Activated CD4-positive, alpha-beta T cell treated with anti-CD3 and anti-CD28 coated beads for 48 hours (primary cell): ENCODE measurements at regions not wholly inside any gene's neighbourhood (a gene's known extent, or its start where the extent isn't known, plus 50 kb on each side); places are given as distances from the start of the nearest gene placed in this dataset.
"Not testable (repeated sequence)": the region's sequence is repeated elsewhere in the genome, so short reads cannot be mapped to it uniquely, and the experiment has no call there.

ENCODE experiments used
- DNase-seq: peaks from one replicate; pipeline ENCODE4 v3.0.0-alpha.2; 2020

GRCh38 chr1:146487555-146487954 is 258.7 kb upstream of the NOTCH2NLA start:
- DNase-seq, result not testable (repeated sequence)

GRCh38 chr1:146487155-146487554 is 258.3 kb upstream of the NOTCH2NLA start:
- not testable (repeated sequence) for DNase-seq

- DNase-seq, result not testable (repeated sequence)
Observed at GRCh38 chr1:146486300-146487014, 257.6 kb upstream of the NOTCH2NLA start.

GRCh38 chr1:146484195-146484594 is 255.4 kb upstream of the NOTCH2NLA start:
- not testable (repeated sequence) for DNase-seq

GRCh38 chr1:146479188-146479587 is 250.4 kb upstream of the NOTCH2NLA start:
- not testable (repeated sequence) for DNase-seq

- peak; percentile 20 for DNase-seq
Observed at GRCh38 chr1:146478125-146478720, 249.4 kb upstream of the NOTCH2NLA start.

- DNase-seq, result not testable (repeated sequence)
Observed at GRCh38 chr1:146475086-146475485, 246.3 kb upstream of the NOTCH2NLA start.

- not testable (repeated sequence) for DNase-seq
Observed at GRCh38 chr1:146474216-146474615, 245.4 kb upstream of the NOTCH2NLA start.

GRCh38 chr1:146472192-146472861 is 243.5 kb upstream of the NOTCH2NLA start:
- peak; percentile 83 for DNase-seq

GRCh38 chr1:146459939-146460338 is 231.1 kb upstream of the NOTCH2NLA start:
- DNase-seq, result not testable (repeated sequence)

GRCh38 chr1:146459308-146459707 is 230.5 kb upstream of the NOTCH2NLA start:
- DNase-seq, result not testable (repeated sequence)

GRCh38 chr1:146448877-146449246 is 220.0 kb upstream of the NOTCH2NLA start:
- not testable (repeated sequence) for DNase-seq

- DNase-seq, result peak; percentile 68
Observed at GRCh38 chr1:146448212-146448876, 219.5 kb upstream of the NOTCH2NLA start.

GRCh38 chr1:146443871-146444222 is 215.0 kb upstream of the NOTCH2NLA start:
- DNase-seq, result peak; percentile 38

- not testable (repeated sequence) for DNase-seq
Observed at GRCh38 chr1:146443088-146443870, 214.5 kb upstream of the NOTCH2NLA start.

GRCh38 chr1:146438543-146438942 is 209.7 kb upstream of the NOTCH2NLA start:
- DNase-seq, result not testable (repeated sequence)

GRCh38 chr1:146416642-146417041 is 187.8 kb upstream of the NOTCH2NLA start:
- not testable (repeated sequence) for DNase-seq

- DNase-seq, result not testable (repeated sequence)
Observed at GRCh38 chr1:146415017-146415416, 186.2 kb upstream of the NOTCH2NLA start.

GRCh38 chr1:146413911-146414310 is 185.1 kb upstream of the NOTCH2NLA start:
- not testable (repeated sequence) for DNase-seq

- peak; percentile 31 for DNase-seq
Observed at GRCh38 chr1:146411923-146412322, 183.1 kb upstream of the NOTCH2NLA start.

GRCh38 chr1:146409817-146410441 is 181.1 kb upstream of the NOTCH2NLA start:
- DNase-seq, result peak; percentile 36
